Small intestine (tissue), 7 donors: ENCODE measurements at regions not wholly inside any gene's neighbourhood (a gene's known extent, or its start where the extent isn't known, plus 50 kb on each side); places are given as distances from the start of the nearest gene placed in this dataset.
"Not testable (repeated sequence)": the region's sequence is repeated elsewhere in the genome, so short reads cannot be mapped to it uniquely, and the experiment has no call there.

Source experiments
- DNase-seq, 2 donors: peaks; one replicate each; pipeline versions ENCODE4 v3.0.0 to v3.0.0-alpha.2; 2013
- FAIRE-seq: peaks from 2 replicates; lab custom pipeline; 2012; peaks lifted over from hg19 to GRCh38; lab: Jason Lieb, UNC
- H3K27ac ChIP-seq, 3 donors: one replicate each; pipeline ENCODE4 v1.5.1; 2013; ENCODE audit warnings: low read length in 2 of 3, mild to moderate bottlenecking in 2 of 3, control low read depth in 1 of 3, inconsistent platforms in 1 of 3, low read depth in 1 of 3, moderate library complexity in 1 of 3
- H3K27me3 ChIP-seq, 3 donors: one replicate each; pipeline ENCODE4 v1.6.1; 2013; ENCODE audit warnings: low read length in 3 of 3, inconsistent platforms in 1 of 3; ENCODE audit not compliant: control insufficient read depth in 3 of 3, insufficient read depth in 3 of 3
- H3K36me3 ChIP-seq, 3 donors: one replicate each; pipeline ENCODE4 v1.6.1; 2013; ENCODE audit warnings: low read length in 3 of 3, inconsistent platforms in 1 of 3, low read depth in 1 of 3, mild to moderate bottlenecking in 1 of 3, moderate library complexity in 1 of 3; ENCODE audit not compliant: control insufficient read depth in 3 of 3, insufficient read depth in 2 of 3
- H3K4me1 ChIP-seq, 3 donors: one replicate each; pipeline ENCODE4 v1.6.1; 2013; ENCODE audit warnings: low read length in 2 of 3, inconsistent platforms in 1 of 3, low read depth in 1 of 3, mild to moderate bottlenecking in 1 of 3, moderate library complexity in 1 of 3; ENCODE audit not compliant: control insufficient read depth in 3 of 3, insufficient read depth in 2 of 3
- H3K4me3 ChIP-seq, 3 donors: one replicate each; pipeline ENCODE4 v1.5.1; 2013; ENCODE audit warnings: low read length in 3 of 3, control low read depth in 1 of 3, inconsistent platforms in 1 of 3, low read depth in 1 of 3, mild to moderate bottlenecking in 1 of 3, moderate library complexity in 1 of 3
- H3K9me3 ChIP-seq, 2 donors: one replicate each; pipeline ENCODE4 v1.6.1; 2013; ENCODE audit warnings: low read depth in 1 of 2, low read length in 1 of 2; ENCODE audit not compliant: control insufficient read depth in 2 of 2, insufficient read depth in 1 of 2
- WGBS, 3 donors: extraction: QIAGEN DNeasy Blood & Tissue Kit; methylation state at CpG; one replicate each; pipeline ENCODE4 v1.1.7; 2013; 5-methylcytosine and 5-hydroxymethylcytosine counted together
- donor health status: healthy with polysubstance abuse.
- donor health status: control.
- donor health status: control.
- donor health status: Bipolar disorder and iron deficiency.
- donor health status: healthy.

DNA sequence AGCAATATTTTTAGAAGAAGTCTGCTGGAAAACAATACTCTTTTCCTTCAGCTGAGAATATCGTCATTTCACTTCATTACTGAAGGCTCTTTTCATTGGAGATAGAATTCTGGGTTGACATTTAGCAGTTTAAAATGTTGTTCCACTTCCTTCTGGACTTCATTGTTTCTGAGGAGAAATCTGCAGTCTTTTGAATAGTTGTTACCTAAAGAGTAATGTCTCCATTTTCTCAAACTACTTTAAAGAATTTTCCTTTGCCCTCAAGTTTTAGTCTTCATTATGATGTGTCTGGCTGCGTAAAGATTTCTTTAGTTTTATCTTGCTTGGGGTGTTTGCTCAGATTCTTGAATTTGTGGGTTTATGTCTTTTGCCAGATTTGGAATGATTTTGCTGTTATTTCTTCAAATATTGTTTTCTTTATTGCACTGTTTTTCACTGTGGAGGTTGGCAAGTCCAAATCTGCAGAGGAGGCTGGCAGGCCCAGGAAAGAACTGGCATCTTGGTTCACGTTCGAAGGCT is 136.3 kb downstream of the DNAJB6 start:
- FAIRE-seq: no peak
- Histone ChIP-seq H3K4me3 (no peak overlapping the region), H3K4me1 (no peaks in the 10 kb centered on the region), H3K9me3 (peaks cover 0 to 12% of the 10 kb centered on the region in 2 donors), H3K27ac (no peak overlapping the region), H3K27me3 (no peaks in the 10 kb centered on the region), H3K36me3 (no peaks in the 10 kb centered on the region)
- 82 to 88% (median 83%) methylated on average over 4 of the region's 4 CpGs for WGBS, 3 donors
- DNase-seq: no peak

DNA sequence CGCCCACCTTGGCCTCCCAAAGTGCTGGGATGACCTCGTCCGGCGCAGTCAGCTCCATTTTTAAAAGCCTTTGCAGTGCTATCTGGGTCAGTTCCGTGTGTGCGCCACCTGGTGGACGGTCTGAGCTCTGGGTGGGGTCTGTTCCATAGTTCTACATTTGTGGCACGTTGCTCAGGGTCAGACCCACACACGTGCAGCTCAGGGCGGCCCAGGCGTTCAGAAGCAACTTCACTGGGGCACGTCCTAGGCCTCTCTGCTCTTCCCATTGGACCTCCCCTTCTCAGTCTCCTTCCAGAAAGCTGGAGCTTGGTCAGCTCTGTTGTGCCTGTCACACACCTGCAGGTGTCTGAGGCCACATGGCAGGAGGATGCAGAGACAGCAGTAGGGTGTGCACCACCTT is 137.9 kb downstream of the DNAJB6 start:
- no peaks in the 10 kb centered on the region for H3K36me3 ChIP-seq
- peaks cover 0 to 12% of the 10 kb centered on the region in 2 donors for H3K9me3 ChIP-seq
- WGBS, 3 donors: 39 to 51% (median 48%) methylated on average over 12 of the region's 12 CpGs
- no peak overlapping the region for H3K4me3 ChIP-seq
- H3K27ac ChIP-seq: no peak overlapping the region
- no peaks in the 10 kb centered on the region for H3K4me1 ChIP-seq
- DNase-seq (peak in 1 of 2 donors; percentile 7), FAIRE-seq (no peak)
- H3K27me3 ChIP-seq: no peaks in the 10 kb centered on the region

DNA sequence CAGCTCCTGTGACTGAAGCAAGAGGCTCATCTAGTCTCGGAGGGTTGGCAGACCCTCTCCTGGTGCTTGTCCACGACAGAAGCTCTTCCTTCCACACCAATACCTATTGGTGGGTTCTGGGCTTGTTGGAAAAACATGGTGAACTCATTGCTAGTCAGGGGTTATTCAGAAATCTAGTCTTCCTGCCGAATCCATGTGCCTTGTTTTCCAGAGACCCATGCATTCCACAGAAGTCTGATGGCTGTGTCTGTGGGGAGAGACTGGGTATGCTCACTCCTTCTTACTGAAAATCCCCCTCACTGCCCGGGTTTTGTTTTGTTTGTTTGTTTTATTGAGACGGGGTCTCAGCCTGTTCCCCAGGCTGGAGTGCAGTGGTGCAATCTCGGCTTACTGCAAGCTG is 138.3 kb downstream of the DNAJB6 start:
- Histone ChIP-seq H3K4me3 (no peak overlapping the region), H3K9me3 (peaks cover 0 to 12% of the 10 kb centered on the region in 2 donors), H3K27ac (no peak overlapping the region), H3K27me3 (no peaks in the 10 kb centered on the region), H3K4me1 (no peaks in the 10 kb centered on the region), H3K36me3 (no peaks in the 10 kb centered on the region)
- no peak for FAIRE-seq
- WGBS, 3 donors: 66 to 70% (median 67%) methylated on average over 6 of the region's 6 CpGs
- DNase-seq: no peak

DNA sequence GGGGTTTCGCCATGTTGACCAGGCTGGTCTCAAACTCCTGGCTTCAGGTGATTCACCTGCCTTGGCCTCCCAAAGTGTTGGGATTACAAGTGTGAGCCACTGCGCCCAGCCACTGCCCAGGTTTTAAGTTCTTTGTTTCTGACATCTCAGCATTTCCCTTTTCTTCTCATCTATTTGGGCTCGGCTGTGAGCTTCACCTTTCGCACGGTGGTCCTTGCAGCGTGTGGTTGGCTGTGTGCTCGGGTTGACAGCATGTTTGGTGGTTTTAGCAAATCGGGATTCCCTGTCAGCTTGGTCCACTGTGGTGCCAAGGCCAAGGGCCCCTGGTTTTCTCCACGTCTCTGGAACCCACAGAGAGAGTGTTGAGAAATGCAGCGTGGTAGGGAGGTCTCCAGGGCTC is 138.8 kb downstream of the DNAJB6 start:
- Histone ChIP-seq H3K4me3 (no peak overlapping the region), H3K4me1 (no peaks in the 10 kb centered on the region), H3K9me3 (peaks cover 0 to 12% of the 10 kb centered on the region in 2 donors), H3K36me3 (no peaks in the 10 kb centered on the region), H3K27ac (no peak overlapping the region), H3K27me3 (no peaks in the 10 kb centered on the region)
- DNase-seq (no peak), FAIRE-seq (no peak)
- 73 to 88% (median 76%) methylated on average over 10 of the region's 10 CpGs for WGBS, 3 donors

GRCh38 chr7:157476201-157476600 is 139.4 kb downstream of the DNAJB6 start:
- 68 to 73% (median 70%) methylated on average over 8 of the region's 8 CpGs for WGBS, 3 donors
- no peak for DNase-seq
- Histone ChIP-seq H3K9me3 (peaks cover 0 to 12% of the 10 kb centered on the region in 2 donors), H3K36me3 (no peaks in the 10 kb centered on the region), H3K4me1 (no peaks in the 10 kb centered on the region), H3K27ac (no peak overlapping the region), H3K27me3 (no peaks in the 10 kb centered on the region), H3K4me3 (no peak overlapping the region)
- no peak for FAIRE-seq

DNA sequence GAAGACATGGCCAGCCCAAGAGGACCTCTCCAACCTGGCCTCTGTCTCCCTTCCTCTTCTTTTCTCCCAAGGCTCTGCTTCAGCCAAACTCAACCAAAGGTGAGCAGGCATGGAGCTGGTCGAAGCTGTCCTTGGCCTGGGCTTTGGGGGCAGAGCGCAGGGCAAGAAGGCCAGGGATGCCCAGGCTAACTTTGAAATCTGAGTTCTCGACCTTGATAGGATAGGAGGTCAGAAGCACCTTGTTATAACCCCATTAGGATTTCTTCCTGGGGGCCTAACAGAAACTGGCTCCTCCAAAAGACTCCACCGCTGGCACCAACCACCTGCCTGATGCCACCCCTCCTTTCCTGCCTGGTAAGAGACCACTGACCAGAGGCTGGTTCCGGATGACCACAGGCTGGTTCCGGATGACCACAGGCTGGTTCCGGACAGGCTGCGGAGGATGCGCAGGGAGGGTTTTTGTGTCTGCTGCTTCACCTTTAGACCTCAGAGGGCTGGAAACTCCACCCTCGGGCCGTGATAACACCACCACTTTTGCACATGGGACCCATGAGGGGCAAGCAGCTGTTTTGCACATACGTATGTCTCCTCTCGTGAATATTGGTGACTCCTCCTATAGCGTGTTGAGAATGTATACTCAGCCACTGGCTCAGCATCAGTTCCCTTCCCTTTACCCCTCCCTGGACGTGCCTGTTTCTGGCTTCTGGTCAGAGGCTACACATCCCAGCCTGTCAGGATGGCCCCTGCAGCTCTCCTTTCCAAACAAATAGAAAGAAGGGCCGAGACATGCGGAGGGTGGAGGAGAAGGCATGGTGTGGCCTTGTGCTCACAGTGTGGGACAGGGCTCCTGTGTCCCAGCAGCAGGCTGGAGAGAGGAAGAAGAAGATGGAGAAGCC is 140.1 kb downstream of the DNAJB6 start:
- 77 to 81% (median 78%) methylated on average over 17 of the region's 17 CpGs for WGBS, 3 donors

DNA sequence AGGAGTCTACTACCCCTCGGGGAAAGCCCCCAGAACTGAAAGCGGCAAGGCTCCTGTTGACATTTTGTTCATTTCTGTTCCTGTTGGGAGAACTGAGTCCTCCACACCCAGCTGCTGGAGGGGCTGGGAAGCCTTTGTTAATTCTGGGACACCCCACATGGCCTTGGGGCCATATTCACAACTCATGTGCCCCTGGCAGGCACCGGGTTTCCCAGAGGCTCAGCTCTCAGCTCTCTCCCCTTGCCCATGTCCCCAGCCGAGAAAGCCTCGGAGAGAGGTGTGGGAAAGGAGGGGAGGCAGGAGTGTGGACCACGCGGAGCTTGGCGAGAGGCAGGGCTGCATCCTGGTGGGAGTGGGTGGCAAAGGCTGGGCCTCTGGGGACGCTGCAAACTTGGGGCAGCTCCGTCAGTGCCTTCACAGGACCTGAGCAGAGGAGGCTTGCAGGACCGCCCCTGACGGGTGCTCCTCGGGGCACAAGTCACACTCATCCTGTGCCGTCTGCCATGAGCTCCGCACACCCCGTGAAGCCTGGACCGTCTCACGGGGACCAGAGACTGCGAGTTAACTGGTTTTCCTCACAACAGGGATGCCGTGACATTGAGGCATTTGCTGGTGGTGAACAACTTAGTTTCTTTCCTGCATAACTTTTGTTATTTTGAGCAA is 140.9 kb downstream of the DNAJB6 start:
- H3K36me3 ChIP-seq: no peaks in the 10 kb centered on the region
- no peak overlapping the region for H3K4me3 ChIP-seq
- H3K27ac ChIP-seq: no peak overlapping the region
- FAIRE-seq (no peak), DNase-seq (no peak)
- no peaks in the 10 kb centered on the region for H3K27me3 ChIP-seq
- no peaks in the 10 kb centered on the region for H3K4me1 ChIP-seq
- peaks cover 0 to 5% of the 10 kb centered on the region in 2 donors for H3K9me3 ChIP-seq
- 57 to 70% (median 60%) methylated on average over 20 of the region's 20 CpGs for WGBS, 3 donors

More for the DNA sequence above, 140.1 kb downstream of the DNAJB6 start:
- Histone ChIP-seq H3K36me3 (no peaks in the 10 kb centered on the region), H3K9me3 (peaks cover 0 to 12% of the 10 kb centered on the region in 2 donors), H3K27me3 (no peaks in the 10 kb centered on the region), H3K27ac (no peak overlapping the region), H3K4me1 (no peaks in the 10 kb centered on the region), H3K4me3 (no peak overlapping the region)
- FAIRE-seq: no peak
- no peak for DNase-seq

DNA sequence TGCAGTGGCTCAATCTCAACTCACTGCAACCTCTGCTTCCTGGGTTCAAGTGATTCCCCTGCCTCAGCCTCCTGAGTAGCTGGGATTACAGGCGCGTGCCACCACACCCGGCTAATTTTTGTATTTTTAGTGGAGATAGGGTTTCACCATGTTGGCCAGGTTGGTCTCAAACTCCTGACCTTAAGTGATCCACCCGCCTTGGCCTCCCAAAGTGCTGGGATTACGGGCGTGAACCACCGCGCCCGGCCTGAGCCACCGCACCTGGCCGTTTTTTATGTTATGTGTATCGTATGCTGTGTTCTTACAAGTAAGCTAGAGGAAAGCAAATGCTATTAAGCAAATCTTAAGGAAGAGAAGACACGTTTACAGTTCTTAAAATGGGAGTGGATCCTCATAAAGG is 141.8 kb downstream of the DNAJB6 start:
- not testable (repeated sequence) for H3K4me3 ChIP-seq, DNase-seq, H3K36me3 ChIP-seq, H3K27me3 ChIP-seq, H3K9me3 ChIP-seq, FAIRE-seq, H3K27ac ChIP-seq, H3K4me1 ChIP-seq
- 80 to 82% (median 82%) methylated on average over 13 of the region's 13 CpGs for WGBS, 3 donors
